CD4-positive, alpha-beta T cell treated with Interleukin-15 for 1 hour (primary cell): ENCODE measurements at regions not wholly inside any gene's neighbourhood (a gene's known extent, or its start where the extent isn't known, plus 50 kb on each side); places are given as distances from the start of the nearest gene placed in this dataset.

ENCODE experiments used
- DNase-seq: peaks from one replicate; pipeline ENCODE4 v3.0.0-alpha.2; 2020

DNA sequence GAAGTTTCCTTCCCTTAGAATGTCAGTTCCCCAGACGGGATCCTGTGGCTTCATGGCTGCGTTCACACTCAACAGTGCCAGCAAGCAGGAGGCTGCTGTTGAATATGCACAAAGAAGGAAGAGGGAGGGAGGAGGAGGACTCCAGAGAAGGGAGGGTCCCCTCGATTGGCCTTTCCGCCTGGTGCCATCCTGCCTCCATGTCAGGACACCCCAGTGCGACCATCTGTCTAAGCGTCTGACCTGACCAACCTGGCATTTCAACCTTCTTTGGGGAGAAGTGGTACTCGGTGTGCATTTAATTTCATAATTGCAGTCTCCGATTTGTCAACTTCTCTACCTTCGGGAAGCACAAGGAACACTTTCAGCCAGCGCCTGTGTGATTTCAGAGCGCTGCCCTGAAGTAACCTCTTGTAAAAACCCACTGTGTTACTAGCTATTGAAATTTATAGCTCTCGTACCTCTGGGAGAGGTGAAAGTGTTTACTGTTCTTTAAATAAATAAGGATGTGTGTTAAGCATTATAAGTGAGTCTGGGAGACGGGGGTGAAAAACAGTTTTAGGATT lies 1491.9 kb downstream of the TBC1D22A start:
- DNase-seq = no peak

DNA sequence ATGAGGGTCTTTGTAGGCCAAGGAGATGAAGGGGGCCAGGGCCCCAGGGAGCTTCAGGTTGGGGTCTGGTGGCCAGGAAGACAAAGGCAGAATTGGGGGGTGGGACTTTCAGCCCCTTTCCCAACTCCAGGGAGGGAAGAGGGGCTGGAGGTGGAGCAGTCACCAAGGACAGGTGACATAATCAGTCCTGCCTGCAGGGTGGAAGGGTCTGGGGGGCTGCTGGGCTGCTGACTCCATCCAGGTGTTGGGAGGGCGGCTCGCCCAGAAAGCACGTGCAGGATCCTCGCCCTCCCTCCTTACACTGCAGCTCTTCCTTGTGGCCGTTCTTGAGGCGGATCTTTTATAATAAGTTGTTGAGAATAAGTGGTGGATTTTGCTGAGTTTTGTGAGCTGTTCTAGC lies 1491.1 kb downstream of the TBC1D22A start:
- no peak for DNase-seq

DNA sequence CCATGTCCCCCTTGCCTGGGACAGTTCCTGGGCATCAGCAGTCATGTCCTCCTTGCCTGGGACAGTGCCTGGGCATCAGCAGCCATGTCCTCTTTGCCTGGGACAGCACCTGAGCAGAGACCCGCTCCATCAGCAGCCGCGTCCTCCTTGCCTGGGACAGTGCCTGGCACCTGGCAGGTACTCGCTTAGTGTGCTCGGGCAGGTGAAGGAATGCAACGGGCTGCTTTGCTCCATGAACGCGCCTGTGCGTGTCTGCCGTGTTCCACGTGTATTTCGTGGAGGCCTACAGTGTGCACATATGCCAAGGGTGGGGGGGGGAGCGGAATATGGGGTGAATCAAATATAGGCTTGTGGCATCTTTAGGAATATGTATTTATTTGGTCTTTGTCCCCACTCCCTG lies 1490.7 kb downstream of the TBC1D22A start:
- DNase-seq = no peak

DNA sequence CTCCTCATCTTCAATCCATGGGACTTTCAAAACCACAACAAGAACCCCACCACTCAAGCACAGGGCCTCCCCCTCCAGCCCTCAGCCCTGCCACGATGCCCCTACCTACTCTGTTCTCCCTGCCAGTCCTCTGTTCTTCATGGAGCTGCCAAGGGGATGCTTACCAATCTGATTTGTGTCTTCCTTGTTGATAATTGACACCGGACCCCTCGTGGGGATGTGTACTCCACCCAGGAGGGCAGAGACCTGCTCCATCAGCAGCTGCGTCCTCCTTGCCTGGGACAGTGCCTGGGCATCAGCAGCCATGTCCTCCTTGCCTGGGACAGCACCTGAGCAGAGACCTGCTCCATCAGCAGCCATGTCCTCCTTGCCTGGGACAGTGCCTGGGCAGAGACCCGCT lies 1489.2 kb downstream of the TBC1D22A start:
- no peak for DNase-seq

DNA sequence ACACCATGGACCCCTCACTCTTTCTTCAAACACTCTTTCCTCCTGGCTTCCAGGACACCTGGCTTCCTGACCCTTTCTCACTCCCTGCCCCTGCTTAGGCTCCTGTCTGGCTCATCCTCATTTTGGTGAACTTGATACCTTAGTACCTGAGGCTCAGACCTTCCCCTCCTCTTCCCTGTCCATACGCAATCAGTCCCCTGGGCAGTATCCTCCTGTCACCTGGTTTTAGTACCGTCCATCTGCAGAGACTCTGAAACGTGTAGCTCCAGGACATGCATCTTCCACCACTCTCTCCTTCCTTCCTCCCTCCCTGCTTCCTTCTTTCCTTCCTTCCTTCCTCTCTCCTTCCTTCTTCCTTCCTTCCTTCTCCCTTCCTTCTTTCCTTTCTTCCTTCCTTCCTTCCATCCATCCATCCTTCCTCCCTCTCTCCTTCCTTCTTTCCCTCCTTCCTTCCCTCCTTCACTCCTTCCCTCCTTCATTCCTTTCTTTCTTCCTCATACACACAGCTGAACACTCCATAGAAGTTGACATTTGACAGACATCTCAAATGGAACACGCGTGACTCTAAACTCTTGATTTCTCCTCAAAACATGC lies 1488.6 kb downstream of the TBC1D22A start:
- no peak for DNase-seq

DNA sequence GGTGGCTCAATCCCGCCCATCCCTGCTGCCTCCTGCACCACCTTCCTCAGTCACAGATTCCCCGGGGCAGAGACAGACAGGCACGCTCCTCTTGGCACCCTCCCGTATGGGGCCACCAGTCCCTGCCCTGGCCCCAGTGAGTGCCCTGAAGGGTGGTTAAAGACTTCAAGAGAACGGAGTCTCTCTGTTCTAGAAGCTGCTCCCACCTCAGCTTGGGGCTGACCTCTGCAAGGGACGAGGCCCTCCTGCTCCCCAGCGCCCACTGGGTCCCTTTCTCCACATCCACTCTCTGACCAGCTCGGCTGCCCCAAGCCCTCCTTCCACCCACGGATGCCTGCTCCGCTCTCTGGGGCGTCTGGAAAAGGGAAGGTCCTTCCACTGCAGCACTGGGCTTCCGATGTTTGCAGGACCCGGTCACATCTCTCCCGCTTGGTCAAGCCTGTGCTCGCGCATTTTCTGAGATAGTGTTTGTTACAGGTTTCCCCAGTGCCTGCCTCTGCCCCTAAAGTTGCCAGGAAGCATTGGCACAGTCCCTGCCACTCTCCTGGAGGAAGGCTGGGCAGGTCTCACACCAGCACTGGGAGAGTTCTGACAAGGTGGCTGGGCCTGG lies 1487.9 kb downstream of the TBC1D22A start:
- no peak for DNase-seq

DNA sequence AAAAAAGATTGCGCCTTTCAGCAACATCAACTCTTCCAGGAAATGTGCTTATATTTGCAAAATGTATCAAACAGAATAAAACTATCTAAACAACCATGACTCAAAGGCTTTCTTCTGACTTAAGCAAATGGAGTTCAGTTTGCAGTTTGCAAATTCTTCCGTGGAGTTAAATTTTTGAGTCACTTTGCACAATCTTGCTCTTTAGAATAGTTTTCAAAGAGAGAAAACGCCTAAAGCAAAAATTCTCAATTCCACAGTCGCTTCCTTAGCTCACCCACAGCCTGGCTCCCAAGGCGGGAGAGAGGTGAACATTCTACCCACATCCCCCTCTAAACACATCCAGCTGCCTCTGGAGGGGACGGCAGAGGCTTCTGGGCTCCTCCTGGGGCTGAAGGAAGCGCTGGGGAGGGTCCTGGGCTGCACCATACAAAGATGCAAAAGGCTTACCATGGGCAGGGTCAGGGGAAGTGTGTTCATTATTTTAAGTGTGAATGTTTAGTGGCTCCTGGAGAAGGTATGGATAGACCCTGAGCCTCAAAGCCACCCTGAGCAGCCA lies 1487.3 kb downstream of the TBC1D22A start:
- no peak for DNase-seq

DNA sequence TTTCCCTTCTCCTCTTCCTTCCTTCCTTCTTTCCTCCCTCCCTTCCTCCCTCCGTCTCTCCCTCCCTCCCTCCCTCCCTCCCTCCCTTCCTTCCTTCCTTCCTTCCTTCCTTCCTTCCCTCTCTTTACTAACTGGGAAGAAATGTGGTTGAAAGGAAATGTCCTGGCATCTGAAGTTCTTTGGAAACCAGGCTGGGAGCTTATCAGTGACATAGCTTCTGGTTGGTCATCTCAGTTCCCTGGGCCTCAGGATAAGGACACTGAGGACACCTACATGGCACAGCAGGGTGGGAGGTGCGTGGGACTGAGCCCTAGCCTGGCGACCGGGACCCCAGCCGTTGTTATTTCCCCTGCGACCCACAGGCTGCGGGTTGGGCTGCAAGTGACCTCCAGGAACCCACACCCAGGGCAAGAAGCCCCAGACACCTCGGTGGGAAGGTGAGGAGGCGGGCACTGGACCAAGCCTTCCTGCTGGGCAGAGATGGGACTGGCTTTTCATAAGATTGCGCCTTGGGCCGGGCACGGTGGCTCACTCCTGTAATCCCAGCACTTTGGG lies 1486.5 kb downstream of the TBC1D22A start:
- no peak for DNase-seq

DNA sequence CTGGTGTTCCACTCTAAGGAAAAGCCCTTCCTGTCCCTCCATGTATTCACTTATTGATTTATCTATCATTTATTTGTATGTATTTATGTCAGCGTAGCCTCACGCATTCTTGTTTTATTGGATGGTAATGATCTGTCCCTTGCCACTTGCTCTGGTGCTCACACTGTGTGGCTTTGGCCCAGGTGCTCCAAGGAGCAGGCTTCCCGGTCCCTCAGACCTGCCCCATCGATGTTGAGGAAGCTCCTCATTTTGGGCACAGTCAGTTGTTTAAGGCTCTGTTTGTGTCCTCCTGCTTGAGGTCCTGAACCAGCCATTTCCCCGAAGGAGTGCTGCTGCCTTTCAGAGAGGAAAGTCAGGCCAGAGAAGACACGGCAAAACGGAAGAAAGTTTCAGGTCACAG lies 1485.4 kb downstream of the TBC1D22A start:
- DNase-seq = no peak

DNA sequence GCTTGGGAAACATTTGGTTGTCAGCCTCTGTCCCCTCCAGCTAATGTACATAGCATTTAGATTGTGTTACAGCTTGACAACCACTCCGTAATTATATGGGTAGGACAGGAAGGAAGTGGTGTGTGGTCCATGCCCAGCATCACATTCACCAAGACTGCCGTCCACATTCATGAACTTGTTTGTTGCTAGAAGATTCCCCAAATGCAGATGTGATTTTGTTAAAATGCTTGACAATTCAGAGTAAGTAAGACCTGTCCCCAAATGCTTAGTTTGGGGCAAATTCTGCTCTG lies 1482.7 kb downstream of the TBC1D22A start:
- no peak for DNase-seq

DNA sequence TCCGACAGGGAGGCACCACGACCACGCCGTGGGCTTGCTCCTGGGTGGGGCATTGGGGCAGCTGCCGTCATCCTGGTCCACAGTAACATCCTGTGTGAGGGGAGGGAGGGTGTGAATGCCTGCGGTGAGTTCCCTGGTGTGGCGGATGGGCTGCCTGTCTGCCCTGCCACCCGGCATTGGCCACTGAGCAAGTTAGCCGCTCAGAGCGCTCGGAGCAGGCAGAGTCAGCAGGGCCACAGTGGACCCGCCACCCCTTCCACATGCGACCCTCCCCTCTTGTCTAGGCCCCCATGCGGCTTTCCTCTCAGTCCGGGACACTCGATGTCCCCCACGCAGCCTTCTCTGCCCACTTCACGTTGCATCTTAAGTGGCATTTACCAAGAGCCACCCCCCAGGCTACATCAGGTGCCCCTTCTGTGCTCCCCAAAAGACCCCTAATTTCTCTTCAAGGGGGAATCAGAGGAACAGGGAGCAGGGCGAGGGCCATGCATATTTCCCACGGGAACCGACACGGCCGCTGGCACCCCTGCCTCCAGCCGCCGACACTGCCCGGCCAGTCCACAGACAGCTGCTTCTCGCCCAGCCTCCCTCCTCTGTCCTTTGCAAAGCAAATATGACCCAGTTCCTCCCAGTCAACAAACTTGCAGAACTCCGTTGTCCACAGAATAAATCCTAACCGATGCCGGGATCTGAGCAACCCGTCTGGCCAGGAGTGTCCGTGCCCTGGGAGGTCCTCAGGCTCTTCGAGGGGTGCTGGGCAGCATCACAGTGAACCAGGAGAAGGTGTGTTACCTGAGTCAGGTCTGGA lies 1482.1 kb downstream of the TBC1D22A start:
- no peak for DNase-seq

DNA sequence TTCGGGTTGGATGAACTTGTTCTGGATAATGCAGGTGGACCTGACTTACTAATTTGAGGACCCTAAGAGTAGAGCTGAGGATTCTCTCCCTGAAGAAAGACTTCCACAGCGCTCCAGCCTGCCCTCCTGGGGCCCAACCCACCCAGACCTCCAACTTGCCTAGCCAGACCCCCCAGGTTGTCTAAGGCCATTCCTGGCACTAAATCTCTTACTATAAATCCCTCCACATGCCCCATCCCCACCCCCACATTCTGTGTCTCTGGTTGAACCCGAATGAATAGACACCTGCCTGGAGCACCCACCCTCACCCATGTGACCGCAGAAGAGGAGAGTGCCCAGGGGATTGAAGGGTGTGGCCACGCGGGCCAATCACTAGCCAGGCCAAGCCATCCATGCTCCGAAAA lies 1480.0 kb downstream of the TBC1D22A start:
- DNase-seq = no peak

DNA sequence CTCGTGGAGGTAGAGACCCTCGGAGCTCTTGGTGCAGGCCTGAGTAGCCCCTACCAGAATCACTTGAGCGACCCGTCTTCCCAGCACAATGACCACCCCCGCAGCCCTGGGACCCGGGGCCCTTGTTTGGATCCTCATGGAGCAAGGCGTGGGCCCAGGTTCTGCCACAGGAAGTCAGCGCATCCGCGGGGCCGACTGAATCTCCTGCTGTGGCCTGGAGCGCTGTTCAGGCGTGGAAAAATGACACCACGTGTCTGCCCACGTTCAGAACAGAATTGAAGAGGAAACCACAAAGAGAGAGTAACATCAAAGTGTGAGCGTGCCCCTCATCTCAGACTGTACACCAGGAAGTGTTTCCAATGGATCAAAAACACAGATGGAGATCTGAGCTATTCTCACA lies 1479.2 kb downstream of the TBC1D22A start:
- DNase-seq = no peak

DNA sequence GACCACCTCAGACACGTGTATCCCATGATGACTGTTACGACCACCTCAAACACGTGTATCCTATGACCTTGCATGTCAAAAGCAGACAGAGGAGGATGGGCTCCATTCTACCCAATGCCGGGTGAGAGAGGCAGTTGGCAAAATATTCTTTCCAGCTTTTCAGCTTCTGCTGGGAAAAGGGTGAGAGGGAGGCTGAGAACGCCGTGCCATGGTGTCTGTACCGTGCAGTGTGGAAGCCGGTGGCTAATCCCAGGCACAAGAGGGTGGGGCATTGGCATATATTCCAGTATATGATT lies 1478.4 kb downstream of the TBC1D22A start:
- DNase-seq = no peak

DNA sequence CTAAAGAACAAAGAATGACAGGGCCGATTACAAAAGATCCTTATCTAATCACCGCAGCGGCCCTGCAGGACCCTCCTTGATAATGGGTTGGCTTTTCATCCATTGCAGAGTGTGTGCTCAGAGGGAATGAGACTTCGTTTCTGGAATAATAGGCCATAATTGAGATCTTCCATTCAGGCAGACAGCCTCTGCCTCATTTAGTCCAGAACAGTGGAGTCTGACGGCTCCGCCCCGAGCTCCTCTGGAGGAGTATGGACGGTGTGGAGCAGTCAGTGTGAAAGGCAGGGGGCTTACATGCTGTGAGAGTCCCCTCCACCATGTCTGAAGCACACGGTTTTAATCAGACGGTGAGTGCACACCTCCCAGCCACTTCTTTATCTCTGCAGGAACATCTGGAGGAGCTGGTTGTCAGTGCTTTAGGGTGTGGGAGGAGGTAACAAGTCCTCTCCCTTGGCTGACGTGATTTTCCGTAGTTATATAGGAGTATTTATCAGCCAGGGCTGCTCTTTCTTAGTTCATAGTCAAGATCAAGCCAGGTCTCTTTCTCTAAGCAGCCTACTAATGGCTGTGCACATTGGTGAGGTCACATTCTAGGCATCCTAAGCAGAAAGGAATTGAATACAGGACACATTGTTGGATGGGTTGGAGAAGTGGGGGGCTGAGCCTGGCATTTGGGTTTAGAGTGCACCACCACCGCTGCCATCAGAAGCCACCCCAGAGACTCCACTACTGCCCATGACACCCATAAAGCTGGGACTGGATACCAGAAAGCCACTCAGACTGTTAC lies 1477.9 kb downstream of the TBC1D22A start:
- DNase-seq = no peak

DNA sequence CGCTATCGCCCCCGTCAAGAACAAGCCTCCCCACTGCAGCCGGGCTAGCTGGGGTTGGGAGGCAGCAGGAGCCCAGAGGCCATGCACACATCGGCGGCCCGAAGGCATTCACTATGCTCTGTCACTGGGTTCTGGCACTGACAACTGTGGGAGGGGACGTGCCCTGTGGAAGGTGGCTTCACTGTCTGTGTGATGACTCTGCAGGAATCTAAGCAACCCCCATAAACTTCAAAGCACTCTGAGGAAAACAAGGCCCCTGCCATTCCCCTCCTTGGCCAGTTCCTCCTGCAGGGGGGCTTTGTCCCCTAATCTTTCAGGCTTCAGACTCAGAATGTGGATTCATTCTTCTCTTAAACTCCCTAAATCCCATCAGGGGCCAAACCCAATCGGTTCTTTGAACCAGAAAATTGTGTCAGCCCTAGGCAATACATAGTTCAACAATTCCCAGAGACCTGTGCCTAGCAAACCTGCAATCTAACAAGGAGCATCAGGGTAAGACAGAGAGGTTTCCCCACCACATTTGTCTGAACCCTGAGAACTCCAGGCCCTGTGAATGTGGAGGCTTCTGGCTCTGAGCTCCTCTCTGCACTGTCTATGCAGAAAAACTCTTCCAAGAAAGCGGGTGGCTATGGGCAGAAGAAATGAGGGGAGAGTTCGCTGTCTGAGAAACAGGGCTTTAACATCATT lies 1477.2 kb downstream of the TBC1D22A start:
- no peak for DNase-seq

DNA sequence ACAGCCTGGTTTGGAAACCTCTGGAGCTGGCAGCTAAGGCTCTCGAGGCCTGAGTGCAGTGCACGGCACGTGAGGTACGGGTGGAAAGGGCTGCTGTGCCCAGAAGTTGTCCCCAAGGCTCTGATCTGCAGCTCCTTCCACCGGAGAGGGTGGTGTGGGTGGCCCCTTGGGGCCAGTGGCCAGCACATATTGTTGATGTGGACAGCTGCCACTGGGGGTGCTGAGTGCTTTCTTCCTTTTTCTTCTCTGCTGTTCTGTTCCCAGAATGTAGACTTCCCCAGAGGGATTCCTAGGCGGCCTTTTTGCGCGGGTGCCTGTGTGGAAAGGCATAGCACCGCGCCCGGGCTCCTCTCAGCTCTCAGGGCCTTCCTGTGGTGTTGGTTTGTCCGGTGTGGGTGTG lies 1476.5 kb downstream of the TBC1D22A start:
- no peak for DNase-seq

DNA sequence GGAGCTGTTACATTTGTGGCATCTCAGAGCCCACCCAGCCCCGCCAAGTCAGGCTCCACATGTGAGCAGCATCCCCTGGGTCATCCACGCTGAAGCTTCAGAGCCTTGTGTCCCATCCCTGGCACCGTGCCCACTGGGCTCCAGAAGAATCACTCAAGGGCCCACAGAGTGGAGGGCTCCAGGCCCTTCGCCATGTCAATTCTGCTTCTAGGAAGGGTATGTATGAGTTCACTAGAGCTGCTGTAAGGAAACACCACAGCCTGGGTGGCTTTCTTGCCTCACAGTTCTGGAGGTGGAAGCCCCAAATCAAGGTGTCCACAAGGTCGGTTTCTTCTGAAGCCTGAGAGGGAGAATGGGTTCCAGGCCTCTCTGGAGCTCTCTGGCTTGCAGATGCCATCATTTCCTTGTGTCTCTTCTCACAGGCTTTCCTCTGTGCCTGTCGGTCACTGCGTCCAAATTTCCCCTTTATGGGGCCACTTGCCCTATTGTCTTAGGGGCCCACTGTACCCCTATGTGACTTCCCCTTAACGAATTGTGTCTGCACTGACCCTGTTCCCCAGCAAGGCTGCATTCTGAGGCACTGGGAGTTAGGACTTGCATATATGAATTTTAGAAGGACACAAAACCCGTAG lies 1476.0 kb downstream of the TBC1D22A start:
- no peak for DNase-seq

DNA sequence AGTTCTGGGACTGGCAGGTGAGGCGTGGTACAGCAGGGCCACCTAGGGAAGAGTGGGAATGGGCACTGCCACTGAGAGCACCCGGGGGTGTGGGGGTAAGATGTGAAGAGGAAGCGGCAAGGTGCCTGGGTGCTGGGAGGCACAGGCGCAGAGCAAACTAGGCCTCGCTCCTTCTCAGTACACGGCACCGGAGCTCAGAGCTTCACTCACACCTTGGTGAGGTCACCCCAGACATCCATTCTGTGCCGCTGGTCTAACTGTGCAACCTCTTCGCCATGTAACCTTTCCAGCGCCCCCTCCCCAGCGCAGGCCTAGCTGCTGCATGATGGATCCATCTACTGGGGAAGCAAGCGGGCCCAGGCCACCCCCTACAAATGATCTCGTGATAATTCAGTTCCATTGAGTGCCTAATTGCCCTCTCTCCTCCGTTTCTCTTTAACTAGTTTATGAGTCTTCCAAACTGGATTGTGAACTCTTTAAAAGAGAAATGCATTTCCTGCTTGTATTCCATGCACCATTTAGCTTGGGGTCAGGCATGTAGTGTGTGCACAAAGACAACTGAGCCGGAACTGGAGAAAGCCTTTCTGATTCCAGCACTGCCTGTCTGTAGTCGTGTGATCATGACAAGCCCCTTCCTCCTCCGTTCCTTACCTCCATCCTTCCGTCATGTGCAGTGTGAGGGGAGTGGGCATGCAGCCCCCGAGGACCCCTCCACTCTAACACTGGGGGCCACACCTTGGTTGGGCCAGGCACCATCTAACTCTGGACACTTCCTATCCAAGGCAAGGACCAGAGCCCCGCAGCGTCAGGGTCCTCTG lies 1475.2 kb downstream of the TBC1D22A start:
- no peak for DNase-seq

DNA sequence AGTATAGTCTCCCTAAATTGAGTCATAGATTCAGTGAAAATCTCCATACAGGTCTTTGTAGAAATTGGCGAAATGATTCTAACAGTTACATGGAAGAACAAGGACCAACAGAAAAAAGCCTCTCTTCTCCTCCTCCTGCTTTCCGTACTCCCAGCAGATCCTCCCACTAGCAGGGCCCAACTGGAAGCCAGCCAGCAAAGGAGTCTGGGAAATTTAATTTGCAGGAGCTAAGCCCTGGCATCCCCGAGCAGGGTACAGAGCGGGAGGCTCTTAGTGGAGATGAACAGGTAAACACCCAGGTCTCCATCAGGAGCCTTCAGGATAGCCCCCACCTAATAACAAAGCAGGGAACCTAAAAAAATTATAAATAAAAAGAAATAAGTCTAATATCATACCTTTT lies 1473.8 kb downstream of the TBC1D22A start:
- DNase-seq = no peak

DNA sequence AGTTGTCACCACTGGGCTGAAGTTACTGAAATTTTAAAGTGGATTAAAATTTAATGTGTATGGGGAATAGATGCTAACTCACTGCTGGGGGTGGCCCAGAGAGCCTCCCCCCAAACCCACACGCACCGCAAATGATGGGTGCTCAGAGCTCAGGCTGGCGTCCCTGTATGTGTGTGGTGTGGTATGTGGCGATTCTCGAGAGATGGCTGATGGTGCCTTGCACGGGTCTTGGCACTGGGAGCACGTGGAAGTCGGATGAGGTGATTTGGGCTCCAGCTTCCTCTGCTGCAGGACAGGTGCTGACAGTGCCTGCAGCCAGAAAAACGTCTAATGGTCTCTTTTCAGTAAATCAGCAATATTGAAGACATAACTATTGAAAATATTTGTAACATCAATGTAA lies 1473.3 kb downstream of the TBC1D22A start:
- no peak for DNase-seq
